HG03095 (cell line): ENCODE measurements at regions not wholly inside any gene's neighbourhood (a gene's known extent, or its start where the extent isn't known, plus 50 kb on each side); places are given as distances from the start of the nearest gene placed in this dataset.
"Not testable (repeated sequence)": the region's sequence is repeated elsewhere in the genome, so short reads cannot be mapped to it uniquely, and the experiment has no call there.

Source experiments
- ATAC-seq: cut with Tn5 transposase; IDR thresholded peaks from one replicate; pipeline ENCODE4 v1.9.1; 2021; ENCODE audit warnings: moderate library complexity; ENCODE audit not compliant: unreplicated experiment

GRCh38 chr7:79664884-79665676 is 211.6 kb upstream of the MAGI2 start:
- no peak for ATAC-seq

GRCh38 chr7:79658304-79658703 is 204.8 kb upstream of the MAGI2 start:
- no peak for ATAC-seq

- ATAC-seq = no peak
Observed at GRCh38 chr7:79653136-79653631, 199.7 kb upstream of the MAGI2 start.

GRCh38 chr7:79652619-79653018 is 199.2 kb upstream of the MAGI2 start:
- ATAC-seq = no peak

GRCh38 chr7:79647711-79648110 is 194.2 kb upstream of the MAGI2 start:
- ATAC-seq = no peak

GRCh38 chr7:79646278-79646677 is 192.8 kb upstream of the MAGI2 start:
- ATAC-seq = no peak

GRCh38 chr7:79636849-79637248 is 183.4 kb upstream of the MAGI2 start:
- ATAC-seq = no peak

GRCh38 chr7:79625921-79626320 is 172.5 kb upstream of the MAGI2 start:
- not testable (repeated sequence) for ATAC-seq

GRCh38 chr7:79624336-79624735 is 170.9 kb upstream of the MAGI2 start:
- no peak for ATAC-seq

- ATAC-seq = no peak
Observed at GRCh38 chr7:79622781-79623180, 169.3 kb upstream of the MAGI2 start.

GRCh38 chr7:79620291-79620690 is 166.8 kb upstream of the MAGI2 start:
- ATAC-seq = no peak

GRCh38 chr7:79619216-79619615 is 165.7 kb upstream of the MAGI2 start:
- ATAC-seq = no peak

- ATAC-seq = no peak
Observed at GRCh38 chr7:79615871-79616640, 162.6 kb upstream of the MAGI2 start.

- no peak for ATAC-seq
Observed at GRCh38 chr7:79615466-79615865, 162.0 kb upstream of the MAGI2 start.

GRCh38 chr7:79612903-79613302 is 159.4 kb upstream of the MAGI2 start:
- no peak for ATAC-seq

- ATAC-seq = no peak
Observed at GRCh38 chr7:79612022-79612421, 158.6 kb upstream of the MAGI2 start.

- ATAC-seq = no peak
Observed at GRCh38 chr7:79610748-79611304, 157.4 kb upstream of the MAGI2 start.

- ATAC-seq = no peak
Observed at GRCh38 chr7:79610313-79610712, 156.8 kb upstream of the MAGI2 start.

- ATAC-seq = no peak
Observed at GRCh38 chr7:79608005-79608404, 154.5 kb upstream of the MAGI2 start.

GRCh38 chr7:79604841-79605240 is 151.4 kb upstream of the MAGI2 start:
- no peak for ATAC-seq

GRCh38 chr7:79598351-79598750 is 144.9 kb upstream of the MAGI2 start:
- no peak for ATAC-seq

GRCh38 chr7:79594671-79595070 is 141.2 kb upstream of the MAGI2 start:
- not testable (repeated sequence) for ATAC-seq
